Ovary (tissue), 7 donors: ENCODE measurements at regions not wholly inside any gene's neighbourhood (a gene's known extent, or its start where the extent isn't known, plus 50 kb on each side); places are given as distances from the start of the nearest gene placed in this dataset.

Experiments
- DNase-seq, 5 donors: peaks; one replicate each; pipeline ENCODE4 v3.0.0-alpha.2; 2019 to 2020
- H3K27ac ChIP-seq, 2 donors: fragments of 200-600 bp; one replicate each; pipeline versions ENCODE4 v1.5.1 to v1.8.0; 2019 to 2022
- H3K27me3 ChIP-seq: fragments of 200-600 bp; one replicate; pipeline ENCODE4 v1.8.0; 2022
- H3K36me3 ChIP-seq: fragments of 200-600 bp; sonication (generic); one replicate; pipeline ENCODE4 v1.5.1; 2019
- H3K4me1 ChIP-seq: one replicate; pipeline ENCODE4 v1.8.1; 2013; ENCODE audit warnings: mild to moderate bottlenecking, moderate library complexity; ENCODE audit not compliant: insufficient read depth
- H3K4me3 ChIP-seq: fragments of 200-600 bp; sonication (generic); one replicate; pipeline ENCODE4 v1.5.1; 2017
- H3K9me3 ChIP-seq, 2 donors: fragments of 200-600 bp in 1 of 2; sonication (generic) in 1 of 2; one replicate each; pipeline versions ENCODE4 v1.5.1 to v1.8.1; 2013 to 2019; ENCODE audit warnings: mild to moderate bottlenecking in 1 of 2, moderate library complexity in 1 of 2
- EP300 ChIP-seq: sonication (generic); formaldehyde crosslinking; IDR thresholded peaks from one replicate; pipeline ENCODE4 v1.6.1; 2017; ENCODE audit warnings: antibody characterized with exemption
- POLR2A ChIP-seq: fragments of 450-650 bp; IDR thresholded peaks from one replicate; pipeline ENCODE4 v1.6.1; 2017; ENCODE audit warnings: antibody characterized with exemption, mild to moderate bottlenecking, moderate library complexity
- WGBS, 3 donors: extraction: QIAGEN DNeasy Blood & Tissue Kit in 1 of 3; methylation state at CpG; one replicate each; pipeline versions ENCODE4 v1.1.5 to v1.1.7; 2013 to 2017; 5-methylcytosine and 5-hydroxymethylcytosine counted together
- intact Hi-C, 4 donors: fragments of 100-400 bp; cut with DNase I; formaldehyde crosslinking; loops; one replicate each; pipeline versions ENCODE4 v1.11.0 to v1.15.1; 2022 to 2023
- TF ChIP-seq, protein P1 (sequence below), 3 donors: fragments of 450-650 bp in 2 of 3; fragments of 200-600 bp in 1 of 3; IDR thresholded peaks; one replicate each; pipeline versions ENCODE4 v1.5.1 to v1.8.0; 2016 to 2022; ENCODE audit warnings: antibody characterized with exemption in 3 of 3, mild to moderate bottlenecking in 1 of 3
- donor health status: DM: no; HTN: no; CAD: no; lungs with moderate emphysema.
- donor health status: DM: no; HTN: no; CAD: no.
- donor health status: Bipolar disorder and iron deficiency.
- donor health status: DM: no; HTN: no; CAD: no.
- donor health status: DM: yes; HTN: yes; CAD: no.

DNA sequence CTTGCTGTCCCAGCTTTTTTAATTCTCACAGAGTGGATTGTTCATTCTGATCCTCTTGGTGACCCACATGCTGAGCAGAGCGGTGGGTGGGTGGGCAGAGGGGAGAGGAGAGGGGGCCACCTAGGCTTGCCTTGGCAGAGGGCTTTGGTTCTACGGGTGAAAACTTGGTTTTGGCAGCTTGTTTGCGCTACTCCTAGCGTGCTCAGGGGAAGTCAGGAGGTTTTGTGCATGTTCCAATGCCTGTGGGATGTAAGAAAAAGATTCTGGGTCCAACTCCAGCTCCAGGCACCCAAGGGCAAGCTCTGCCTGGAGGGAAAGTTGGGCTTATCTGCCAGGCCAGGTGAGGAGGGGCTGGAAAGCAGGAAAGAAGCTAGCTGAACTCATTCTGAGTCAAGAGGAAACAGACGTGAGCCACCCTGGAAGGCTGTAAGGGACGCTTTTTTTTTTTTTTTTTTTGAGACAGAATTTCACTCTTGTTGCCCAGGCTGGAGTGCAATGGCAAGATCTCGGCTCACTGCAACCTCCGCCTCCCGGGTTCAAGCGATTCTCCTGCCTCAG, 169.1 kb downstream of the WSCD1 start:
- Histone ChIP-seq H3K4me1 (no peaks in the 10 kb centered on the region), H3K27ac (no peak overlapping the region), H3K4me3 (no peak overlapping the region), H3K27me3 (no peaks in the 10 kb centered on the region), H3K9me3 (no peaks in the 10 kb centered on the region), H3K36me3 (no peaks in the 10 kb centered on the region)
- DNase-seq = no peak
- no peak for TF ChIP-seq POLR2A
- no peak for TF ChIP-seq EP300
- TF ChIP-seq, protein P1, sequence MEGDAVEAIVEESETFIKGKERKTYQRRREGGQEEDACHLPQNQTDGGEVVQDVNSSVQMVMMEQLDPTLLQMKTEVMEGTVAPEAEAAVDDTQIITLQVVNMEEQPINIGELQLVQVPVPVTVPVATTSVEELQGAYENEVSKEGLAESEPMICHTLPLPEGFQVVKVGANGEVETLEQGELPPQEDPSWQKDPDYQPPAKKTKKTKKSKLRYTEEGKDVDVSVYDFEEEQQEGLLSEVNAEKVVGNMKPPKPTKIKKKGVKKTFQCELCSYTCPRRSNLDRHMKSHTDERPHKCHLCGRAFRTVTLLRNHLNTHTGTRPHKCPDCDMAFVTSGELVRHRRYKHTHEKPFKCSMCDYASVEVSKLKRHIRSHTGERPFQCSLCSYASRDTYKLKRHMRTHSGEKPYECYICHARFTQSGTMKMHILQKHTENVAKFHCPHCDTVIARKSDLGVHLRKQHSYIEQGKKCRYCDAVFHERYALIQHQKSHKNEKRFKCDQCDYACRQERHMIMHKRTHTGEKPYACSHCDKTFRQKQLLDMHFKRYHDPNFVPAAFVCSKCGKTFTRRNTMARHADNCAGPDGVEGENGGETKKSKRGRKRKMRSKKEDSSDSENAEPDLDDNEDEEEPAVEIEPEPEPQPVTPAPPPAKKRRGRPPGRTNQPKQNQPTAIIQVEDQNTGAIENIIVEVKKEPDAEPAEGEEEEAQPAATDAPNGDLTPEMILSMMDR (IDR thresholded peaks at IDR 0.05) = no peak
- WGBS, 3 donors = 65 to 67% (median 67%) methylated on average over 10 of the region's 10 CpGs
- intact Hi-C loops = no loop called here

DNA sequence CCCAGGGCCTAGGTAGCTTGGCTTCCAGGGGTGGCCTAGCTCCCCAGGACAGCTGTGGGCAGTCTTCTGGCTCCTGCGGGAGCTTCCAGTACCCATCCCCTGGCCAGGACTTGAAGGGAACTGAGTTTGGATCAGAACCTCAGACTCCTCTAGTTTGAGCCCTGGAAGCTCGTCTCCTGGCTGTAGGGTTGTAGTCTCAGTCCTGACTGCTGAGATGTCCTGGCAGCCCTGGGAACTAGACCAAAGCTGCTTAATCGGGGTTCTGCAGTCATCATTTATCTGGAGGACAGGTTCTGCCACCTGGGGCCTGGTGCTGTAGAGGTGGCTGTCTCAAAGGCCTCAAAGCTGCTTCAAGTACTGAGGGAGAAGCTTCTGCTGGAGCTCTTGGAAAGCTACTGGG, 163.7 kb downstream of the WSCD1 start:
- Histone ChIP-seq H3K27me3 (no peaks in the 10 kb centered on the region), H3K36me3 (no peaks in the 10 kb centered on the region), H3K9me3 (no peaks in the 10 kb centered on the region), H3K27ac (no peak overlapping the region), H3K4me3 (no peak overlapping the region), H3K4me1 (no peaks in the 10 kb centered on the region)
- no peak for DNase-seq
- TF ChIP-seq POLR2A = no peak
- TF ChIP-seq EP300 = no peak
- TF ChIP-seq, protein P1 (IDR thresholded peaks at IDR 0.05) = no peak
- intact Hi-C loops = no loop called here
- WGBS, 3 donors = 64 to 80% (median 65%) methylated on average over 3 of the region's 3 CpGs

DNA sequence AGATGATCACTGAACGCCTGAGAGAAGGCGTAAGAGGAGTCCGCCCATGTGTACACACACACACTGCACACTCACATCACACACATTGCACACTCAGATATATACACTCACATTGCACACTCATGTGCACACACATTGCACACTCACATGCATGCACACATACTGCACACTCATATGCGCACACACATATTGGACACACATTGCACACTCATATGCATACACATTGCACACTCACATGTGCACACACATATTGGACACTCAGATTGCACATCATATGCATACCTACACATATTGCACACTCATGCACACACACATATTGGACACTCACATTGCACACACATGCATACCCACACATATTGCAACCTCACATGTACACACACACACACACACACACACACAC, 163.2 kb downstream of the WSCD1 start:
- Histone ChIP-seq H3K4me3 (no peak overlapping the region), H3K4me1 (no peaks in the 10 kb centered on the region), H3K27ac (no peak overlapping the region), H3K27me3 (no peaks in the 10 kb centered on the region), H3K36me3 (no peaks in the 10 kb centered on the region), H3K9me3 (no peaks in the 10 kb centered on the region)
- TF ChIP-seq, protein P1 (IDR thresholded peaks at IDR 0.05) = no peak
- no peak for TF ChIP-seq POLR2A
- TF ChIP-seq EP300 = no peak
- intact Hi-C loops = no loop called here
- 69 to 77% (median 75%) methylated on average over 4 of the region's 4 CpGs for WGBS, 3 donors
- no peak for DNase-seq

DNA sequence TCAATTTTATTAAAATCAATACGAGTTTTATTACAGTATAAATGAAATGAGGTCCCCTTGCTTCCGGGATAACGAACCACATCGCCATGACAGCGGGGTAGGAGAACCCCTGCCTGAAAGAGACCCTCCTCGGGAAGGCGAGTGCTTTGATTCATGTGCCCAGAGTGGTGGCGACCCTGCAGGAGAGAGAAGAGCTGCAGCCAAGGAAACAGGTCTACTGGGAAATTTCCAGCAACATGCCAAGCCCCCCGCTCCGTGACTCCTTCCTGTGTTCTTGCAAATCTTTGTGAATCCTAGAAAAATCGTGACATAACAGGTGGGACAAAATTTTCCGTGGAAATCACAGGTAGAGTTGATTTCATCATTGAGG, 162.5 kb downstream of the WSCD1 start:
- 70 to 74% (median 72%) methylated on average over 12 of the region's 12 CpGs for WGBS, 3 donors
- TF ChIP-seq EP300 = no peak
- TF ChIP-seq POLR2A = no peak
- TF ChIP-seq, protein P1 (IDR thresholded peaks at IDR 0.05) = no peak
- no peak for DNase-seq
- intact Hi-C loops = no loop called here
- Histone ChIP-seq H3K27ac (no peak overlapping the region), H3K4me1 (no peaks in the 10 kb centered on the region), H3K9me3 (no peaks in the 10 kb centered on the region), H3K36me3 (no peaks in the 10 kb centered on the region), H3K4me3 (no peak overlapping the region), H3K27me3 (no peaks in the 10 kb centered on the region)
